Keratinocyte (primary cell): ENCODE measurements at regions not wholly inside any gene's neighbourhood (a gene's known extent, or its start where the extent isn't known, plus 50 kb on each side); places are given as distances from the start of the nearest gene placed in this dataset.

Source experiments
- DNase-seq: peaks from one replicate; pipeline ENCODE4 v3.0.0-alpha.2; 2011; ENCODE audit warnings: low read depth, missing footprints, low spot score
- FAIRE-seq: peaks from 2 replicates; lab custom pipeline; 2011; peaks lifted over from hg19 to GRCh38; lab: Jason Lieb, UNC
- H2AFZ ChIP-seq: 2 replicates; pipeline ENCODE4 v1.6.0; 2012; ENCODE audit warnings: low read length, control low read depth, inconsistent platforms; ENCODE audit not compliant: control insufficient read depth
- H3K27ac ChIP-seq: 2 replicates; pipeline ENCODE4 v1.5.1; 2011; ENCODE audit warnings: low read length; ENCODE audit not compliant: control insufficient read depth, insufficient read depth
- H3K27me3 ChIP-seq: 3 replicates; pipeline ENCODE4 v1.6.0; 2011; ENCODE audit warnings: low read length; ENCODE audit not compliant: control insufficient read depth, insufficient read depth; ENCODE audit errors: extremely low read depth
- H3K36me3 ChIP-seq, 2 experiments: 2 replicates in 1 of 2; 3 replicates in 1 of 2; pipeline ENCODE4 v1.5.1; 2011; ENCODE audit warnings: low read length in 2 of 2, mild to moderate bottlenecking in 1 of 2; ENCODE audit not compliant: control insufficient read depth in 2 of 2, insufficient read depth in 2 of 2; ENCODE audit errors: extremely low read depth in 1 of 2
- H3K4me1 ChIP-seq: 3 replicates; pipeline ENCODE4 v1.5.1; 2011; ENCODE audit warnings: low read length; ENCODE audit not compliant: control insufficient read depth, insufficient read depth; ENCODE audit errors: extremely low read depth
- H3K4me2 ChIP-seq: 3 replicates; pipeline ENCODE4 v1.6.0; 2011; ENCODE audit warnings: low read depth, low read length; ENCODE audit not compliant: control insufficient read depth, insufficient read depth; ENCODE audit errors: extremely low read depth
- H3K4me3 ChIP-seq, 3 experiments: fragments of 200-600 bp in 1 of 3; sonication (generic) in 1 of 3; 2 replicates in 2 of 3; 3 replicates in 1 of 3; pipeline ENCODE4 v1.5.1; 2011 to 2016; ENCODE audit warnings: low read length in 3 of 3, mild to moderate bottlenecking in 3 of 3, control low read depth in 2 of 3, inconsistent platforms in 1 of 3, low read depth in 1 of 3, mixed read lengths in 1 of 3, mixed run types in 1 of 3, moderate library complexity in 1 of 3; ENCODE audit not compliant: control insufficient read depth in 2 of 3, insufficient read depth in 2 of 3; ENCODE audit errors: extremely low read depth in 1 of 3
- H3K79me2 ChIP-seq: 2 replicates; pipeline ENCODE4 v1.6.0; 2012; ENCODE audit warnings: low read length; ENCODE audit not compliant: control insufficient read depth, insufficient read depth
- H3K9ac ChIP-seq: 3 replicates; pipeline ENCODE4 v1.6.0; 2011; ENCODE audit warnings: low read length; ENCODE audit not compliant: control insufficient read depth, insufficient read depth; ENCODE audit errors: extremely low read depth
- H3K9me1 ChIP-seq: 3 replicates; pipeline ENCODE4 v1.6.0; 2011; ENCODE audit warnings: low read length; ENCODE audit not compliant: control insufficient read depth, insufficient read depth; ENCODE audit errors: extremely low read depth
- H3K9me3 ChIP-seq: 2 replicates; pipeline ENCODE4 v1.5.1; 2012; ENCODE audit warnings: low read depth, low read length; ENCODE audit not compliant: control insufficient read depth
- H4K20me1 ChIP-seq: 3 replicates; pipeline ENCODE4 v1.6.0; 2011; ENCODE audit warnings: low read length; ENCODE audit not compliant: control insufficient read depth, insufficient read depth; ENCODE audit errors: extremely low read depth
- CTCF ChIP-seq, 3 experiments: IDR thresholded peaks in 1 of 3; conservative IDR thresholded peaks in 1 of 3; optimal IDR thresholded peaks in 1 of 3; 2 replicates in 2 of 3; 3 replicates in 1 of 3; pipeline versions ENCODE3 to v1.5.1; 2011; ENCODE audit warnings: low read length in 3 of 3, mild to moderate bottlenecking in 3 of 3, moderate library complexity in 2 of 3, control low read depth in 1 of 3, inconsistent platforms in 1 of 3; ENCODE audit not compliant: insufficient read depth in 2 of 3; ENCODE audit errors: extremely low read depth in 1 of 3
- EZH2 ChIP-seq: IDR thresholded peaks from one replicate; pipeline ENCODE4 v1.6.1; 2012; ENCODE audit warnings: inconsistent platforms, mild to moderate bottlenecking, low read length, moderate library complexity
- dilution Hi-C: fragments of 300-500 bp; cut with MboI; formaldehyde crosslinking; loops from one replicate; pipeline ENCODE4 v1.7.0; 2020; ENCODE audit warnings: low sequenced_read_pairs; ENCODE audit not compliant: extremely low pct_ligation_motif_present

- no peak overlapping the region for H2AFZ ChIP-seq
- no peaks in the 10 kb centered on the region for H3K9me1 ChIP-seq
- no peak for FAIRE-seq
- no peaks in the 10 kb centered on the region for H4K20me1 ChIP-seq
- H3K36me3 ChIP-seq: no peaks in the 10 kb centered on the region
- no peak for DNase-seq
- no peaks in the 10 kb centered on the region for H3K79me2 ChIP-seq
- no peak overlapping the region for H3K4me2 ChIP-seq
- peaks cover 6% of the 10 kb centered on the region for H3K4me1 ChIP-seq
- dilution Hi-C loops: no loop called here
- H3K27ac ChIP-seq: no peak overlapping the region
- no peak overlapping the region for H3K9ac ChIP-seq
- TF ChIP-seq CTCF (optimal IDR thresholded peaks at IDR 0.05 in 1 of 3, IDR thresholded peaks at IDR 0.05 in 1 of 3, conservative IDR thresholded peaks at IDR 0.05 in 1 of 3; ENCODE audit: extremely low read depth in 1 of 3, insufficient read depth in 2 of 3, low read length in 3 of 3): no peak
- TF ChIP-seq EZH2: no peak
- H3K4me3 ChIP-seq: no peak overlapping the region
- no peaks in the 10 kb centered on the region for H3K27me3 ChIP-seq
- H3K9me3 ChIP-seq: no peaks in the 10 kb centered on the region
These were observed 290.2 kb downstream of the SHQ1 start for GRCh38 chr3:72558001-72558400.

GRCh38 chr3:72555714-72556113, 292.5 kb downstream of the SHQ1 start:
- no peak overlapping the region for H3K4me3 ChIP-seq
- no peaks in the 10 kb centered on the region for H3K36me3 ChIP-seq
- H4K20me1 ChIP-seq: no peaks in the 10 kb centered on the region
- H3K9ac ChIP-seq: no peak overlapping the region
- H3K4me1 ChIP-seq: peaks cover 6% of the 10 kb centered on the region
- DNase-seq: no peak
- H3K4me2 ChIP-seq: no peak overlapping the region
- no peaks in the 10 kb centered on the region for H3K9me1 ChIP-seq
- no peaks in the 10 kb centered on the region for H3K9me3 ChIP-seq
- TF ChIP-seq CTCF (optimal IDR thresholded peaks at IDR 0.05 in 1 of 3, IDR thresholded peaks at IDR 0.05 in 1 of 3, conservative IDR thresholded peaks at IDR 0.05 in 1 of 3; ENCODE audit: extremely low read depth in 1 of 3, insufficient read depth in 2 of 3, low read length in 3 of 3): no peak
- TF ChIP-seq EZH2: no peak
- no peaks in the 10 kb centered on the region for H3K27me3 ChIP-seq
- no peaks in the 10 kb centered on the region for H3K79me2 ChIP-seq
- H2AFZ ChIP-seq: no peak overlapping the region
- dilution Hi-C loops: no loop called here
- peak; percentile 29 for FAIRE-seq
- no peak overlapping the region for H3K27ac ChIP-seq
